GM21381 (cell line): ENCODE measurements at regions not wholly inside any gene's neighbourhood (a gene's known extent, or its start where the extent isn't known, plus 50 kb on each side); places are given as distances from the start of the nearest gene placed in this dataset.
"Not testable (repeated sequence)": the region's sequence is repeated elsewhere in the genome, so short reads cannot be mapped to it uniquely, and the experiment has no call there.

Experiments
- ATAC-seq: cut with Tn5 transposase; IDR thresholded peaks from one replicate; pipeline ENCODE4 v1.9.1; 2021; ENCODE audit warnings: mild to moderate bottlenecking, moderate library complexity; ENCODE audit not compliant: unreplicated experiment

GRCh38 chr12:131287015-131287937, 333.6 kb downstream of the ADGRD1 start:
- no peak for ATAC-seq

- no peak for ATAC-seq
These were observed 334.4 kb downstream of the ADGRD1 start for GRCh38 chr12:131287938-131288764.

- ATAC-seq, result not testable (repeated sequence)
These were observed 335.3 kb downstream of the ADGRD1 start for GRCh38 chr12:131288765-131289695.

- ATAC-seq, result not testable (repeated sequence)
These were observed 336.1 kb downstream of the ADGRD1 start for GRCh38 chr12:131289807-131290206.

GRCh38 chr12:131290255-131290959, 336.7 kb downstream of the ADGRD1 start:
- ATAC-seq, result no peak

- ATAC-seq, result not testable (repeated sequence)
These were observed 339.6 kb downstream of the ADGRD1 start for GRCh38 chr12:131293071-131294015.

- not testable (repeated sequence) for ATAC-seq
These were observed 341.0 kb downstream of the ADGRD1 start for GRCh38 chr12:131294716-131295115.

- ATAC-seq, result not testable (repeated sequence)
These were observed 341.4 kb downstream of the ADGRD1 start for GRCh38 chr12:131295117-131295516.

- not testable (repeated sequence) for ATAC-seq
These were observed 341.9 kb downstream of the ADGRD1 start for GRCh38 chr12:131295559-131295958.

GRCh38 chr12:131296136-131296535, 342.4 kb downstream of the ADGRD1 start:
- ATAC-seq, result not testable (repeated sequence)

- ATAC-seq, result not testable (repeated sequence)
These were observed 342.9 kb downstream of the ADGRD1 start for GRCh38 chr12:131296651-131297050.

GRCh38 chr12:131298526-131299369, 345.0 kb downstream of the ADGRD1 start:
- ATAC-seq, result not testable (repeated sequence)

GRCh38 chr12:131299370-131299701, 345.6 kb downstream of the ADGRD1 start:
- not testable (repeated sequence) for ATAC-seq

GRCh38 chr12:131303576-131303975, 349.9 kb downstream of the ADGRD1 start:
- not testable (repeated sequence) for ATAC-seq

- not testable (repeated sequence) for ATAC-seq
These were observed 350.9 kb downstream of the ADGRD1 start for GRCh38 chr12:131304642-131305041.

- ATAC-seq, result no peak
These were observed 356.0 kb downstream of the ADGRD1 start for GRCh38 chr12:131309700-131310099.

- ATAC-seq, result not testable (repeated sequence)
These were observed 356.7 kb downstream of the ADGRD1 start for GRCh38 chr12:131310227-131310969.
